DND-41 (cell line): ENCODE measurements at regions not wholly inside any gene's neighbourhood (a gene's known extent, or its start where the extent isn't known, plus 50 kb on each side); places are given as distances from the start of the nearest gene placed in this dataset.
A peak's percentile ranks its signal among the peaks of the same experiment; 100 is the strongest.

ENCODE experiments used
- ATAC-seq: fragments of 200-7000 bp; cut with Tn5 transposase; 3 replicates; pipeline ENCODE4 v1.9.1; 2021; ENCODE audit warnings: low read depth; ENCODE audit not compliant: insufficient read depth
- DNase-seq: peaks from one replicate; pipeline ENCODE4 v3.0.0-alpha.2; 2020
- H2AFZ ChIP-seq: 2 replicates; pipeline ENCODE4 v1.6.0; 2012; ENCODE audit warnings: low read depth, low read length
- H3K27ac ChIP-seq: 2 replicates; pipeline ENCODE4 v1.5.1; 2012; ENCODE audit warnings: low read length, inconsistent platforms
- H3K27me3 ChIP-seq: fragments of 200-600 bp; sonication (generic); 2 replicates; pipeline ENCODE4 v1.6.0; 2012; ENCODE audit warnings: low read length, mild to moderate bottlenecking, inconsistent platforms; ENCODE audit not compliant: insufficient read depth, poor library complexity
- H3K36me3 ChIP-seq: 2 replicates; pipeline ENCODE4 v1.5.1; 2012; ENCODE audit warnings: low read length, inconsistent platforms; ENCODE audit not compliant: insufficient read depth
- H3K4me1 ChIP-seq: 2 replicates; pipeline ENCODE4 v1.5.1; 2012; ENCODE audit warnings: mild to moderate bottlenecking, low read length; ENCODE audit not compliant: insufficient read depth
- H3K4me2 ChIP-seq: 2 replicates; pipeline ENCODE4 v1.6.0; 2012; ENCODE audit warnings: mild to moderate bottlenecking, moderate library complexity, low read length, inconsistent platforms; ENCODE audit not compliant: insufficient read depth
- H3K4me3 ChIP-seq, 2 experiments: fragments of 200-600 bp in 1 of 2; shearing (Covaris generic) in 1 of 2; 2 replicates each; pipeline ENCODE4 v1.5.1; 2012 to 2016; ENCODE audit warnings: inconsistent platforms in 2 of 2, low read length in 2 of 2, mild to moderate bottlenecking in 2 of 2, low read depth in 1 of 2, moderate library complexity in 1 of 2
- H3K79me2 ChIP-seq: 2 replicates; pipeline ENCODE4 v1.6.0; 2012; ENCODE audit warnings: low read length, inconsistent platforms; ENCODE audit not compliant: insufficient read depth
- H3K9ac ChIP-seq: 2 replicates; pipeline ENCODE4 v1.6.0; 2012; ENCODE audit warnings: low read depth, mild to moderate bottlenecking, inconsistent platforms, low read length, moderate library complexity
- H3K9me3 ChIP-seq: 2 replicates; pipeline ENCODE4 v1.5.1; 2012; ENCODE audit warnings: low read length, moderate library complexity, mild to moderate bottlenecking, inconsistent platforms; ENCODE audit not compliant: insufficient read depth, severe bottlenecking
- H4K20me1 ChIP-seq: 2 replicates; pipeline ENCODE4 v1.6.0; 2012; ENCODE audit warnings: low read length; ENCODE audit not compliant: insufficient read depth
- EZH2 ChIP-seq: IDR thresholded peaks from 3 replicates; pipeline ENCODE4 v1.6.1; 2012; ENCODE audit warnings: borderline replicate concordance, low read depth, mild to moderate bottlenecking, moderate library complexity, low read length, inconsistent platforms; ENCODE audit not compliant: severe bottlenecking
- TF ChIP-seq, protein P1 (sequence below): IDR thresholded peaks from 2 replicates; pipeline ENCODE4 v1.5.1; 2012; ENCODE audit warnings: borderline replicate concordance, low read length, moderate library complexity, mild to moderate bottlenecking; ENCODE audit not compliant: poor library complexity, severe bottlenecking; ENCODE audit errors: extremely low read depth

DNA sequence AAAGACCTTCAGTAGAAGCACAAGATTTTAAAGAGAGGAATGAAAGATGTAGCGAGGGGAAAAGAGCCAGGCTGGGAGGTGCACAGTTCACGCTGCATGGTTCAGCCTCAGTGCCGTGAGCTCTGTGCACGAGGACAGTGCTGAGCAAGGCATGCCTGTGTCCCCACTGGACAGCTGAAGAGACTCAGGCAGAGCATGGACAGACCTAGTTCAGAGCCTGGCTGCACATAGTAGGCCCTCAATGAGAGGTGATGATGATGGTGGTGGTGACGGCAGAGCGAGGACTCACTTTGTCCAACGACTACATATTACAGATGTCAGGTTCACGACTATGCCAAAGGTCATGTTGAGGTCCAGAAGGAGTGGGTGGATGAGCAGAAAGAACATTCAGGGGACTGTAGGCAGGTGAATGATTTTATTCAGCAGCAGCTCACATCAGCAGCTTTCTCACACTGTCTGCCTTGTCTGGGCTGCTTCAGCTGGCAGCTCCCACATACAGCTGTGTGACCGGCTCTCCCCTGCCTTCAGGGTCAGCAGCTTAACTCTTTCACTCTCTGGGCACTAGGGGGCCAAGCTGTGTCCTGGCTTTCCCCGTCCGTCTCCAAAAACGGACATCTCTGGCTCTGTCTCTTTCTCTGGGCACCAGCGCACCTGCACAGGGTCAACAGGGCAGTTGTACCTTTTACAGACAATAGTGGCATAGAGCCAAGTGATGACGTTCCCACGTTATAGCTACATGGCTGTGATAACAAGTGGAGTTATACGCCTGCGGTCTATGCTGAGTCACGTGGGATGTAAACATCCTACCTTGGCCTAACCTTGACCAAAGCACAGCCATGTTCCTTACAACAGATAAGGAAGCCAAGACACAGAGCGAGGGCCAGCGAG is 83.4 kb upstream of the KCNK12 start:
- Histone ChIP-seq H3K4me1 (no peaks in the 10 kb centered on the region), H3K36me3 (no peaks in the 10 kb centered on the region), H3K79me2 (no peaks in the 10 kb centered on the region), H3K9ac (no peak overlapping the region), H3K4me3 (no peak overlapping the region), H3K27me3 (no peaks in the 10 kb centered on the region), H3K27ac (no peak overlapping the region), H2AFZ (no peak overlapping the region), H4K20me1 (no peaks in the 10 kb centered on the region; the same call in 1 of the 2 replicates), H3K4me2 (no peak overlapping the region), H3K9me3 (no peaks in the 10 kb centered on the region)
- ATAC-seq (no peak), DNase-seq (no peak)
- TF ChIP-seq EZH2, result no peak
- TF ChIP-seq, protein P1, sequence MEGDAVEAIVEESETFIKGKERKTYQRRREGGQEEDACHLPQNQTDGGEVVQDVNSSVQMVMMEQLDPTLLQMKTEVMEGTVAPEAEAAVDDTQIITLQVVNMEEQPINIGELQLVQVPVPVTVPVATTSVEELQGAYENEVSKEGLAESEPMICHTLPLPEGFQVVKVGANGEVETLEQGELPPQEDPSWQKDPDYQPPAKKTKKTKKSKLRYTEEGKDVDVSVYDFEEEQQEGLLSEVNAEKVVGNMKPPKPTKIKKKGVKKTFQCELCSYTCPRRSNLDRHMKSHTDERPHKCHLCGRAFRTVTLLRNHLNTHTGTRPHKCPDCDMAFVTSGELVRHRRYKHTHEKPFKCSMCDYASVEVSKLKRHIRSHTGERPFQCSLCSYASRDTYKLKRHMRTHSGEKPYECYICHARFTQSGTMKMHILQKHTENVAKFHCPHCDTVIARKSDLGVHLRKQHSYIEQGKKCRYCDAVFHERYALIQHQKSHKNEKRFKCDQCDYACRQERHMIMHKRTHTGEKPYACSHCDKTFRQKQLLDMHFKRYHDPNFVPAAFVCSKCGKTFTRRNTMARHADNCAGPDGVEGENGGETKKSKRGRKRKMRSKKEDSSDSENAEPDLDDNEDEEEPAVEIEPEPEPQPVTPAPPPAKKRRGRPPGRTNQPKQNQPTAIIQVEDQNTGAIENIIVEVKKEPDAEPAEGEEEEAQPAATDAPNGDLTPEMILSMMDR, result peak; percentile 11

DNA sequence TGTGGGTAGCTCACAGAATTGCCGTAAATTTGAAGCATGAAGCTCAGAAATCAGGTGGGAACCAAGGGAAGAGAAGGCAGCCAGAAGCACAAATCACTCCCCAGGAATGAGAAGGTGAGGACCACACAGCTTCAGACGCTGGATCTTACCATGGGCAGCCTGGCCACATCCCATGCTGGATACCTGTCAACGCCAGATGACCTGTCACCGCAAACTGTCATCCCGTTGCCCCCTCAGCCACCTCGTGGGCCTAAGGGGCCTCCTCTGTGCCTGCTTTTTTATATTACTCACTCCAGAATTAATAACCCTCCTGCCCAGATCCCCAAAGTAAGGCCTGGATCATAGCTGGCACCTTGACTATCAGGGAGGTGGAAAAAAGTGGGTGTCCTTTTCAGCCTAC is 82.3 kb upstream of the KCNK12 start:
- H3K79me2 ChIP-seq, result no peaks in the 10 kb centered on the region
- ATAC-seq (no peak), DNase-seq (no peak)
- H4K20me1 ChIP-seq, result no peaks in the 10 kb centered on the region; the same call in 1 of the 2 replicates
- H3K36me3 ChIP-seq, result no peaks in the 10 kb centered on the region
- H3K9ac ChIP-seq, result no peak overlapping the region
- no peak overlapping the region for H2AFZ ChIP-seq
- H3K27ac ChIP-seq, result no peak overlapping the region
- no peak overlapping the region for H3K4me2 ChIP-seq
- no peaks in the 10 kb centered on the region for H3K4me1 ChIP-seq
- H3K4me3 ChIP-seq, result no peak overlapping the region
- H3K27me3 ChIP-seq, result no peaks in the 10 kb centered on the region
- no peaks in the 10 kb centered on the region for H3K9me3 ChIP-seq
- TF ChIP-seq, protein P1, result no peak
- no peak for TF ChIP-seq EZH2

DNA sequence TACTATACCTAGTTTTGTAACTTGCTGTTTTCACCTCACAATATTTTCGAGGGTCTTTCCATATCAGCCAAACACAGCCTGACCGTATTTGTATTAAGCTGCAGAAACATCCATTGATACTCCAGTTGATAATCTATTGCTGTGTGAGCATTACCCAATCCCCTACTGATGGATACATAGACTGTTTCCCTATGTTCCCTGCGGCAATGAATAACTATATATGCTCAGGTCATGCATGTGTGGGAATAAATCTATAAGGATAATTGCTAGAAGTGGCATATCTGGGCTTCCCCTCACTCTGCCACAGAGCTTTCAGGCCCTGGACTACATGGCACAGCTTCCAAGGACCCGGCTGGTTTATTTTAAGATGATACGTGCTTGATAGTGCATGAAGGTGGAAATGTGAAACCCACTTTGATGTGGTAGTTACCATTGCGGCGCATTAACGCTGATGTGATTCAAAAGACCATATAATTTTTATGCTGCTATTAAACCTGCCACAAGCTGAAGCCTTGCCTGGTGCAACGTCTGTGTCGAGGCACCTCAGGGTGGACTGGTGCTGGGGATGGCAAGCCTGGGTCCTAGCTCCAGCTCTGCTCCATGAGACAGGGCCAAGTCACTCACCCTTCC is 81.4 kb upstream of the KCNK12 start:
- H3K4me2 ChIP-seq, result no peak overlapping the region
- no peaks in the 10 kb centered on the region for H3K4me1 ChIP-seq
- no peaks in the 10 kb centered on the region for H3K9me3 ChIP-seq
- no peak overlapping the region for H3K27ac ChIP-seq
- H2AFZ ChIP-seq, result no peak overlapping the region
- no peaks in the 10 kb centered on the region for H3K27me3 ChIP-seq
- no peak for TF ChIP-seq EZH2
- TF ChIP-seq, protein P1, result no peak
- H3K4me3 ChIP-seq, result no peak overlapping the region
- no peaks in the 10 kb centered on the region for H3K36me3 ChIP-seq
- DNase-seq (no peak), ATAC-seq (no peak)
- no peak overlapping the region for H3K9ac ChIP-seq
- no peaks in the 10 kb centered on the region for H3K79me2 ChIP-seq
- H4K20me1 ChIP-seq, result no peaks in the 10 kb centered on the region; the same call in 1 of the 2 replicates
